ENCODE measurements at regions not wholly inside any gene's neighbourhood (a gene's known extent, or its start where the extent isn't known, plus 50 kb on each side); places are given as distances from the start of the nearest gene placed in this dataset.

DNA sequence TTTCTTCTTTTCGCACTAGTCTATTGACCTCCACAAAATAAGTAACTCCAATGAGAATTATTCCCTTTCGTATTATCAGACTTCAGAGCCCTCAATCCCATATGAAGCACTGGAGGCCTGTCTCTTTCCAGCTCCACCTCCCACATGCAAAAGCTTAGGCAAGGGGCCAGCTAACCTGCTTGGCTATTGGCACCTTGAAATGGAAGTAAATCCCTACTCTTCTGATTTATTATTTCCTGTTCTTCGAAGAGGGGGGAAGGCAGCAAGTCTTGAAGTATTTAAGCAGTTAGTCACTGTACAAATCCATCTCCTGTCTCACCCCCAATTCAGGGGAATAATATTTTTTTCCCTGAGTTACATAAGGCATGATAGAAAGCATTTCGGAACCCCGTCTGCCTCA lies 577.8 kb downstream of the MAFB start:
- no peaks in the 10 kb centered on the region for H3K4me1 ChIP-seq
- TF ChIP-seq POLR2AphosphoS5 (IDR thresholded peaks at IDR 0.05), result no peak
- TF ChIP-seq POLR2A (IDR thresholded peaks at IDR 0.05), result no peak
- TF ChIP-seq EP300 (IDR thresholded peaks at IDR 0.05), result no peak
- TF ChIP-seq, protein P1, sequence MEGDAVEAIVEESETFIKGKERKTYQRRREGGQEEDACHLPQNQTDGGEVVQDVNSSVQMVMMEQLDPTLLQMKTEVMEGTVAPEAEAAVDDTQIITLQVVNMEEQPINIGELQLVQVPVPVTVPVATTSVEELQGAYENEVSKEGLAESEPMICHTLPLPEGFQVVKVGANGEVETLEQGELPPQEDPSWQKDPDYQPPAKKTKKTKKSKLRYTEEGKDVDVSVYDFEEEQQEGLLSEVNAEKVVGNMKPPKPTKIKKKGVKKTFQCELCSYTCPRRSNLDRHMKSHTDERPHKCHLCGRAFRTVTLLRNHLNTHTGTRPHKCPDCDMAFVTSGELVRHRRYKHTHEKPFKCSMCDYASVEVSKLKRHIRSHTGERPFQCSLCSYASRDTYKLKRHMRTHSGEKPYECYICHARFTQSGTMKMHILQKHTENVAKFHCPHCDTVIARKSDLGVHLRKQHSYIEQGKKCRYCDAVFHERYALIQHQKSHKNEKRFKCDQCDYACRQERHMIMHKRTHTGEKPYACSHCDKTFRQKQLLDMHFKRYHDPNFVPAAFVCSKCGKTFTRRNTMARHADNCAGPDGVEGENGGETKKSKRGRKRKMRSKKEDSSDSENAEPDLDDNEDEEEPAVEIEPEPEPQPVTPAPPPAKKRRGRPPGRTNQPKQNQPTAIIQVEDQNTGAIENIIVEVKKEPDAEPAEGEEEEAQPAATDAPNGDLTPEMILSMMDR (IDR thresholded peaks at IDR 0.05), result no peak
- H3K27me3 ChIP-seq, result no peaks in the 10 kb centered on the region
- no peak for DNase-seq
- no peaks in the 10 kb centered on the region for H3K9me3 ChIP-seq
- intact Hi-C loops (cut with DNase I), result no loop called here
- no peaks in the 10 kb centered on the region for H3K36me3 ChIP-seq
- no peak overlapping the region for H3K27ac ChIP-seq
- 80 to 82% methylated on average over 5 of the region's 5 CpGs for WGBS, 2 donors
- H3K4me3 ChIP-seq, result no peak overlapping the region

DNA sequence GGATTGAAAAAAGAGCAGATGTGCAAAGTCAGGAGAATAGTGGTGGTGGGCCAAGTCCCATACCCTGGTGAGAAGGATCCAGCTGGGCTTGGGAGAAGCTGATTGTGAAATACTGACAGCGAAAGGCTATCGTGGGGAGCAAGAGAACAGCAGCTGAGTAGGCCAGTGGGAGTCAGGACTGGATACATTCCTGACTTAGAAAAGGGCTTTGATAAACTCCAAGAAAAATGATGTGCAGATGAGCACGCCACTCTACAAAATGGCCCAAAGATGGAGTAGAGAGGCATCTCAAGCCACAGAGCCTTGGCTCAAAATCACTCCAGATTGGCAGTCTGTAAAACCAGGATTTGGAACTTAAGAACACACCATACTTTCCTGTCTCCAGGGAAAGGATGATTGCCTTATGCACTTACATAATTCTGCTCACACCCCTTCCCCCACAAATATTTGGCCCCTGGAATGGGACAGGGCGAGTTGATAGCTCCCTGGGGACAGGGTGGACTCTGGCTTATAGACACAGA lies 578.7 kb downstream of the MAFB start:
- Histone ChIP-seq H3K9me3 (no peaks in the 10 kb centered on the region), H3K4me3 (no peak overlapping the region), H3K4me1 (no peaks in the 10 kb centered on the region), H3K27me3 (no peaks in the 10 kb centered on the region), H3K27ac (no peak overlapping the region), H3K36me3 (no peaks in the 10 kb centered on the region)
- intact Hi-C loops (cut with DNase I), result no loop called here
- TF ChIP-seq POLR2AphosphoS5 (IDR thresholded peaks at IDR 0.05), result no peak
- no peak for DNase-seq
- 66 to 72% methylated on average over 4 of the region's 4 CpGs for WGBS, 2 donors

DNA sequence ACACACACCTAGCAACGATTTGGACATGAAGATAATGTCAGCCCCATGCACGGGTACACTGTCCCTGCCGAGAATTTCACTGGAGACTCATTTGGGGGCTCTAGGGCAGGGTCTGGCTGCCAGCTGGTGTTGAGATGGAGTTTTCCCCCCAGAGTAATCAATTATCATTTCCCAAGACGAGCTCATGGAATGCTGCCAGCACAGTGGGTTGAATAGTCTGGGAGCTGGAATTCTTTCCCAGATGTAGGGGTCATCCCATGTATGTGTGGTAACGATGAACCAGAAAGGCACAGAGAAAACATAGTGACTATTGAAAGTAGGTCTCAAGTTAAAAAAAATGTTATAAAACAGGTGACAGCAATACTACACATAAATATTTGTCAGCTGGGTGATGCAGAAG lies 579.9 kb downstream of the MAFB start:
- Histone ChIP-seq H3K27me3 (no peaks in the 10 kb centered on the region), H3K27ac (no peak overlapping the region), H3K36me3 (no peaks in the 10 kb centered on the region), H3K4me3 (no peak overlapping the region), H3K4me1 (no peaks in the 10 kb centered on the region), H3K9me3 (no peaks in the 10 kb centered on the region)
- intact Hi-C loops (cut with DNase I), result no loop called here
- TF ChIP-seq EP300 (IDR thresholded peaks at IDR 0.05), result no peak
- TF ChIP-seq POLR2AphosphoS5 (IDR thresholded peaks at IDR 0.05), result no peak
- TF ChIP-seq, protein P1 (IDR thresholded peaks at IDR 0.05), result no peak
- TF ChIP-seq POLR2A (IDR thresholded peaks at IDR 0.05), result no peak
- no peak for DNase-seq
- 55 to 70% methylated on average over 5 of the region's 5 CpGs for WGBS, 2 donors

DNA sequence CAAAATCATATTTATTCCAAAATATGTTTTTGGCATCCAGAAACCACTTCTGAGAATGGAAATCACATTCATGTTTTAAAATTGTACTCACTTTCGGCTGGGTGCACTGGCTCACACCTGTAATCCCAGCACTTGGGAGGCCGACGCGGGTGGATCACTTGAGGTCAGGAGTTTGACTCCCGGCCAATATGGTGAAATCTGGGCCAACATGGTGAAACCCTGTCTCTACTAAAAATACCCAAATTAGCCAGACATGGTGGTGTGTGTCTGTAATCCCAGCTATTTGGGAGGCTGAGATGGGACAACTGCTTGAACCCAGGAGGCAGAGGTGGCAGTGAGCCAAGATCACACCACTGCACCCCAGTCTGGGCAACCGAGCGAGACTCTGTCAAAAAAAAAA lies 580.7 kb downstream of the MAFB start:
- WGBS, 2 donors, result 89 to 94% methylated on average over 7 of the region's 7 CpGs
- no peaks in the 10 kb centered on the region for H3K9me3 ChIP-seq
- intact Hi-C loops (cut with DNase I), result no loop called here
- DNase-seq, result no peak
- H3K36me3 ChIP-seq, result no peaks in the 10 kb centered on the region
- no peak overlapping the region for H3K4me3 ChIP-seq
- TF ChIP-seq POLR2A (IDR thresholded peaks at IDR 0.05) (no peak), EP300 (IDR thresholded peaks at IDR 0.05) (no peak), POLR2AphosphoS5 (IDR thresholded peaks at IDR 0.05) (no peak)
- TF ChIP-seq, protein P1 (IDR thresholded peaks at IDR 0.05), result no peak
- H3K4me1 ChIP-seq, result no peaks in the 10 kb centered on the region
- H3K27me3 ChIP-seq, result no peaks in the 10 kb centered on the region
- no peak overlapping the region for H3K27ac ChIP-seq

DNA sequence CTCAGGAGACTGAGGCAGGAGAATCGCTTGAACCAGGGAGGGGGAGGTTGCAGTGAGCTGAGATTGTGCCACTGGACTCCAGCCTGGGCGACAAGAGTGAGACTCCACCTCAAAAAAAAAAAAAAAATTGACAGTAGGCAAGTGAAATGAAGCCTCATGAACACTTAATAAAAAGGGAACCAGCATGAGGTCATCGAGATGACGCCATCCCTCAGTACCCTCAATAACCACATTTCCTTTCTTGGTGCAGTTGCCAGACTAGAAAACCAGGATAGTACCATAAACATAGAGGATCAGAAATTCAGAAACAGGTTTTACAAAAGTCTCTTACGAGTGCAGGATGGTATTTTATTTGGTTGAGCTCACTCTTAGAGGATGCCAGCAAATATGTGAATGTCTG lies 584.1 kb downstream of the MAFB start:
- H3K27me3 ChIP-seq, result no peaks in the 10 kb centered on the region
- H3K36me3 ChIP-seq, result no peaks in the 10 kb centered on the region
- H3K27ac ChIP-seq, result no peak overlapping the region
- H3K4me3 ChIP-seq, result no peak overlapping the region
- WGBS, 2 donors, result 74 to 82% methylated on average over 5 of the region's 5 CpGs
- TF ChIP-seq POLR2AphosphoS5 (IDR thresholded peaks at IDR 0.05), result no peak
- TF ChIP-seq EP300 (IDR thresholded peaks at IDR 0.05), result no peak
- no peak for TF ChIP-seq POLR2A (IDR thresholded peaks at IDR 0.05)
- TF ChIP-seq, protein P1 (IDR thresholded peaks at IDR 0.05), result no peak
- no peaks in the 10 kb centered on the region for H3K4me1 ChIP-seq
- no peak for DNase-seq
- intact Hi-C loops (cut with DNase I), result no loop called here
- H3K9me3 ChIP-seq, result no peaks in the 10 kb centered on the region

All from sigmoid colon (tissue), 6 donors.